HEK293T (cell line): ENCODE measurements at regions not wholly inside any gene's neighbourhood (a gene's known extent, or its start where the extent isn't known, plus 50 kb on each side); places are given as distances from the start of the nearest gene placed in this dataset.

Experiments
- CTCF ChIA-PET: fragments of 350-600 bp; formaldehyde crosslinking; extraction: SDS; loops from one replicate; lab custom pipeline; 2021; ENCODE audit warnings: antibody characterized with exemption, inconsistent platforms; lab: Yijun Ruan, JAX
- POLR2A ChIA-PET: fragments of 350-600 bp; formaldehyde crosslinking; extraction: SDS; loops from one replicate; lab custom pipeline; 2020; ENCODE audit warnings: antibody characterized with exemption, inconsistent platforms; lab: Yijun Ruan, JAX
- DNase-seq: peaks from one replicate; pipeline ENCODE4 v3.0.0; 2012; ENCODE audit warnings: mixed read lengths; ENCODE audit errors: extremely low spot score
- ARNT ChIP-seq: fragments of 450-650 bp; IDR thresholded peaks from 2 replicates; pipeline ENCODE4 v1.6.1; 2017; ENCODE audit warnings: mild to moderate bottlenecking
- BHLHE40 ChIP-seq: fragments of 450-650 bp; IDR thresholded peaks from 2 replicates; pipeline ENCODE4 v1.6.1; 2016; ENCODE audit warnings: mild to moderate bottlenecking, moderate library complexity, borderline replicate concordance
- CTBP1 ChIP-seq: fragments of 450-650 bp; IDR thresholded peaks from 2 replicates; pipeline ENCODE4 v1.6.1; 2016; ENCODE audit warnings: borderline replicate concordance
- ELF4 ChIP-seq: fragments of 450-650 bp; IDR thresholded peaks from 2 replicates; pipeline ENCODE4 v1.6.1; 2017; ENCODE audit warnings: antibody characterized with exemption
- FOXA1 ChIP-seq: fragments of 450-650 bp; IDR thresholded peaks from 2 replicates; pipeline ENCODE4 v1.6.1; 2016; ENCODE audit warnings: mild to moderate bottlenecking
- FOXK2 ChIP-seq: fragments of 450-650 bp; IDR thresholded peaks from 2 replicates; pipeline ENCODE4 v1.6.1; 2016; ENCODE audit warnings: mild to moderate bottlenecking
- FOXM1 ChIP-seq: fragments of 450-650 bp; IDR thresholded peaks from 2 replicates; pipeline ENCODE4 v1.6.1; 2017; ENCODE audit warnings: mild to moderate bottlenecking, borderline replicate concordance
- HDGF ChIP-seq: fragments of 450-650 bp; IDR thresholded peaks from 2 replicates; pipeline ENCODE4 v1.6.1; 2017; ENCODE audit warnings: antibody characterized with exemption, borderline replicate concordance
- L3MBTL2 ChIP-seq: fragments of 450-650 bp; conservative IDR thresholded peaks from 2 replicates; pipeline ENCODE4 v1.6.1; 2016; ENCODE audit warnings: mild to moderate bottlenecking
- LEF1 ChIP-seq: fragments of 450-650 bp; IDR thresholded peaks from 2 replicates; pipeline ENCODE4 v1.6.1; 2017; ENCODE audit warnings: mild to moderate bottlenecking, borderline replicate concordance
- NFRKB ChIP-seq: fragments of 450-650 bp; IDR thresholded peaks from 2 replicates; pipeline ENCODE4 v1.6.1; 2016; ENCODE audit warnings: mild to moderate bottlenecking, moderate library complexity
- PKNOX1 ChIP-seq: fragments of 450-650 bp; IDR thresholded peaks from 2 replicates; pipeline ENCODE4 v1.6.1; 2016
- SP1 ChIP-seq: fragments of 450-650 bp; IDR thresholded peaks from 2 replicates; pipeline ENCODE4 v1.6.1; 2017
- SUZ12 ChIP-seq: fragments of 450-650 bp; IDR thresholded peaks from 2 replicates; pipeline ENCODE4 v1.6.1; 2016; ENCODE audit warnings: mild to moderate bottlenecking
- TARDBP ChIP-seq: fragments of 450-650 bp; IDR thresholded peaks from 2 replicates; pipeline ENCODE4 v1.6.1; 2016
- ZNF384 ChIP-seq: fragments of 450-650 bp; IDR thresholded peaks from 2 replicates; pipeline ENCODE4 v1.6.1; 2016

- CTCF ChIA-PET: interaction anchor here (0.6 kb wide), 1 partner anchor 434 kb away, joined by 3 read pairs; no protein-coding TSS in a partner anchor
- TF ChIP-seq HDGF (no peak), L3MBTL2 (no peak), PKNOX1 (no peak), FOXM1 (no peak), NFRKB (no peak), SP1 (no peak), ARNT (no peak), TARDBP (no peak), BHLHE40 (no peak), SUZ12 (no peak), LEF1 (no peak), FOXK2 (no peak), ZNF384 (no peak), CTBP1 (no peak), FOXA1 (no peak), ELF4 (no peak)
- DNase-seq: no peak
- POLR2A ChIA-PET: no interaction called here
Observed at GRCh38 chr13:50366488-50367174, 351.4 kb downstream of the KCNRG start.

GRCh38 chr13:50369646-50370045, 354.4 kb downstream of the KCNRG start:
- CTCF ChIA-PET: no interaction called here
- DNase-seq: no peak
- POLR2A ChIA-PET: no interaction called here
- TF ChIP-seq ARNT: no peak
- TF ChIP-seq L3MBTL2: no peak
- no peak for TF ChIP-seq FOXK2
- no peak for TF ChIP-seq PKNOX1
- TF ChIP-seq LEF1: no peak
- TF ChIP-seq NFRKB: no peak
- TF ChIP-seq SP1: no peak
- TF ChIP-seq TARDBP: no peak
- TF ChIP-seq FOXM1: no peak
- TF ChIP-seq CTBP1: no peak

GRCh38 chr13:50370303-50370950, 355.2 kb downstream of the KCNRG start:
- no peak for TF ChIP-seq FOXM1
- TF ChIP-seq CTBP1: no peak
- no peak for TF ChIP-seq PKNOX1
- TF ChIP-seq FOXK2: no peak
- no peak for TF ChIP-seq SUZ12
- no peak for TF ChIP-seq LEF1
- no peak for TF ChIP-seq TARDBP
- no peak for TF ChIP-seq FOXA1
- no peak for TF ChIP-seq ZNF384
- TF ChIP-seq HDGF: no peak
- TF ChIP-seq ARNT: no peak
- no peak for TF ChIP-seq NFRKB
- no peak for TF ChIP-seq ELF4
- no peak for TF ChIP-seq L3MBTL2
- no peak for TF ChIP-seq BHLHE40
- TF ChIP-seq SP1: no peak
- POLR2A ChIA-PET: interaction anchor here (1.1 kb wide), 1 partner anchor 13 kb away, joined by 6 read pairs; no protein-coding TSS in a partner anchor
- CTCF ChIA-PET: no interaction called here
- no peak for DNase-seq

GRCh38 chr13:50374517-50374916, 359.3 kb downstream of the KCNRG start:
- no peak for TF ChIP-seq PKNOX1
- no peak for TF ChIP-seq CTBP1
- no peak for TF ChIP-seq TARDBP
- no peak for TF ChIP-seq FOXK2
- ChIA-PET POLR2A (no interaction called here), CTCF (no interaction called here)
- DNase-seq: no peak

GRCh38 chr13:50375792-50376191, 360.5 kb downstream of the KCNRG start:
- no peak for DNase-seq
- CTCF ChIA-PET: interaction anchor here (0.5 to 0.8 kb wide), 2 partner anchors 11 to 187 kb away, joined by 3 to 4 read pairs; no protein-coding TSS in a partner anchor
- TF ChIP-seq ZNF384 (no peak), CTBP1 (no peak), BHLHE40 (no peak), FOXK2 (no peak), TARDBP (no peak), ARNT (no peak), SP1 (no peak), ELF4 (no peak), PKNOX1 (no peak), LEF1 (no peak), NFRKB (no peak), SUZ12 (no peak), FOXM1 (no peak), HDGF (no peak)
- POLR2A ChIA-PET: no interaction called here
